ENCODE measurements at regions not wholly inside any gene's neighbourhood (a gene's known extent, or its start where the extent isn't known, plus 50 kb on each side); places are given as distances from the start of the nearest gene placed in this dataset.

DNA sequence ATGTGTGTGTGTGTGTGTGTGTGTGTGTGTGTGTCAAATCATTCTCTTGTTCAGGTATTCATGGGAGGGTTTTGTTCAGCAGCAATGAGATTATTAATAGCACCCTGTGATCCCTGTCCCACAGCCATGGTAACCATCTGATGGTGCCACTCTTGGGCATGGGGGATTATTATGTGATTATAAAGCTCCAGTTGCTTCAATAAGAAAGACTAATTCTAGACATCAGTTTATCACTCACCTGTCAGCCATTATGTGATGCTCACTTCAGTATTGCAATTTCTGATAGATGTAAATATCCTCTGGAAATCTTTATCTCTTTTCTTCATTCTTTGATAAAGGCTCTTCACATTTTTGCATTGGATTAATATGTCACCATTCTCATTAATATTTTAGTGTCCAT lies 145.9 kb upstream of the POU1F1 start:
- no peak for DNase-seq (ENCODE audit: low read depth in 2 of 2)

DNA sequence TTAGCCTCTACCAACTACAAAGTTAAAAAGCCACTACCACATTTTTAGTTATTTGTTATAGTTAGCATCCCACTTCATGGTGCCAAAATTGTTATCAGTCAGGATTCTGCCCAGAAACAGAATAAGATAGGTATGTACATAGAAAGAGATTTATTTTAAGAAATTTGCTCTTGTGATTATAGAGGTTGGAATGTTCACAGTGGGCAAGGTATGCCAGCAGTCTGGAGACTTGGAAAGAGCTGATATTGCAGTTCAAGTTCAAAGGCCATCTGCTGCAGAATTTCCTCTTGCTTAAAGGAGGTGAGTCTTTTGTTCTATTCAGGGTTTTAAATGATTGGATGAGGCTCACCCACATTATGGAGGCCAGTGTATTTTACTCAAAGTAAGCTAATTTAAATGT lies 143.8 kb upstream of the POU1F1 start:
- no peak for DNase-seq (ENCODE audit: low read depth in 2 of 2)

DNA sequence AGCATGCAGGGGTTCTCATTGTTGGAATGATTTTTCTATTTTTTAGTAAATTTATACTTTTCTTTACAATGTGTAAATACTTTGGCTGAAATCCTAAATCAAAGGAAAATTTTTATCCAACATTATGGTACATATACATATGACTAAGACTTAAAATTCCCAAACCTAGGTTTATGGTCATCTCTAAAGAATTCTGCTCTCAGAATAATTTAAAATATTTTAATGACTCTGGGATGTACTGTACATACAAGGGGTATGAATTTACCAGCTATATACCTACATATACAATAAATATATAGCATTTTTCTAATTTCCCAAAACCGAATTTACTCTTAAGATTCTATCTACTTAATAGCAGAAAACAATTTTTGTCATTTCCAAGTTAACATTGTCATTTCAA lies 137.9 kb upstream of the POU1F1 start:
- DNase-seq (ENCODE audit: low read depth in 2 of 2) = no peak

DNA sequence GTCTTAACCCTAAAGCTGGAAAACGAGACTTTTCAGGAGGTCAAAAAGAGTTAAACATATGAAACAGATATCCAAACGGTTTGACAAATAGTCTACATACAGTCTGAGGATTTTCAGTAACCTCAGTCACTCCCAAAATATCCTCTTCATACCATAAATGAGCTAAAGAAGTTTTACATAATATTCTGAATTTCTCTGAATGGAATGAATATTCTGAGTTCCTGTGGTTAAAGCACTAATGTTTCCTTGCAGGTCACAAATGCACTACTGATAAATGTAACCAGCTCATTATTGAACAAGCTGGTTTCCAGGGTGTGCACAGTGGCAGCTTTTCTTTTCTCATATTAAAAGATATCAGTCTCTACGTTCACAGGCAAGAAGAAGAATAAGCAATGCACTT lies 137.4 kb upstream of the POU1F1 start:
- no peak for DNase-seq (ENCODE audit: low read depth in 2 of 2)

DNA sequence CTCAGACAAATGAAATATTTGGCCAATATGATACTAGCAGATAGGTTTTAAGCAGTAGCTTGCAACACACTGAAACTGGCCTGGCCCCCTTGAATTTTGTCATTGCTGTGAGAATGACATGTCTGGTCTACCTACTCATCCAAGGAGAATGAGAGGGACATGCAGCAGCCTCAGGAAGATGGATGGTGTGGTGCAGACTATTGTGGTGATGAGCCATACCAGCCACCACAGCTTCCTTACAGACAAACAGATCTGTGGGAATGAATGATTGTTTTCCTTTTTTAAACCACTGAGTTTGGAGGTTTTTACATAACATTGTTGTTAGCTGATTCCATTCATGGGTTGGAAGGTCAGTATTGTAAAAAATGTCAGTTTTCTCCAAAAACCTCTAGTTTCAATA lies 133.7 kb upstream of the POU1F1 start:
- DNase-seq (ENCODE audit: low read depth in 2 of 2) = no peak

DNA sequence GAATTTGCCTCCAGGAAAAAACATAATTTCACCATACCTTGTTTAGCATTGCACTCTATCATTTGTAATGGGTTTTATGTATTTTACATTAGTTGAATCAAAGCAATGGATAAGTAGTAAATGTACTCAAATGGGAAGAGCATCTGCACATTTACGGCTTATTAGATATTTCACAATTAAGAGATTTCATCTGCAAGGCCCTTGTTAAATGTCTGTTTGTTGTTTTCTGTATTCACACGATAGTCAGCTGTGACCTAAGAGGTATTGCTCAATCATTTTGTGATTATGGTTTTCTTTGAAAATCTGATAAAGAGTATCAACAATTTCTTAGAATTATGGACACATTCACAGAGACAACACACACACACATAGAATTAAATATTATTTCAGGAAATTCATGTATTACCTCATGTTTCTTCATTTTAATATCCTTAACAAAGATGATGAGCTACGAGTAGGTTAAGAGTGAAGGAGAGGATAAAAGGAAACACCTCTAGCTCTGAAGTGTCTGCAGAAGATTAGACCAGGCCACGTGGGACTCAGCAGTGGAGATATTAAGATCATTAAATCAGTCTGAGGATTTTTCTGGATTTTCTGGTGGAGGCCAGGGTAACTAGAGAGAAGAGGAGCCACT lies 121.9 kb upstream of the POU1F1 start:
- DNase-seq (ENCODE audit: low read depth in 2 of 2) = no peak

DNA sequence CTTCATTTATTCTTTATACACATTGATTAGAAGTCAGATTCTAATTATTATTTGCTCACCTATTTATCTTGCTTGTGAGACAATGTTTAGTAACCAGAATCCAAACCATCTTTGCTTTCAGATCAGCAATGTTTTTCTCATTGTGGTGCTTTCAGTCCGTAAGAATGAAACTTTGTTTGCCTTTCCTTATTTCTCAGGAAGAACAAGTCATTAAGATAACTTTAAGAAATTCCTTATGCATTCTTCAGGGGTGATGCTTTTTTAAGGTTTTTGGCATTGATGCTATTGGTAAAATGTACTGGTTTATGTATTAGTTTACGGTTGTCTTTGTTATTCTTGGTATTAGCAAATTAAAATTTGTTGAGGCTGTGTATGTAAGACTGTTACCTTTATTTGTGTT lies 120.8 kb upstream of the POU1F1 start:
- no peak for DNase-seq (ENCODE audit: low read depth in 2 of 2)

DNA sequence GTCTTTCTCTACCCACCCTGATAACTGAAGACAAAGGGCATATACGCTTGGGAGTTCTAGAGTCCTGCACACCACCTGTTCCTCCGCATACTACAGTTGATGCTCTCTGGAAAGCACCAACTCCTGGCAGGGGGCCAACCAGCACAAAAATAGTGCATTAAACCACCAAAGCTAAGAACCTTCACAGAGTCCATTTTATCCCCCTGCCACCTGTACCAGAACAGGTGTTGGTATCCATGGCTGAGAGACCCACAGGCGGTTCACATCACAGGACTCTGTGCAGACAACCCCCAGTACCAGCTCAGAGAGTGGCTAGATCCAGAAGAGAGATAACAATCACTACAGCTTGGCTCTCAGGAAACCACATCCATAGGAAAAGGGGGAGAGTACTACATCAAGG lies 114.4 kb upstream of the POU1F1 start:
- no peak for DNase-seq (ENCODE audit: low read depth in 2 of 2)

DNA sequence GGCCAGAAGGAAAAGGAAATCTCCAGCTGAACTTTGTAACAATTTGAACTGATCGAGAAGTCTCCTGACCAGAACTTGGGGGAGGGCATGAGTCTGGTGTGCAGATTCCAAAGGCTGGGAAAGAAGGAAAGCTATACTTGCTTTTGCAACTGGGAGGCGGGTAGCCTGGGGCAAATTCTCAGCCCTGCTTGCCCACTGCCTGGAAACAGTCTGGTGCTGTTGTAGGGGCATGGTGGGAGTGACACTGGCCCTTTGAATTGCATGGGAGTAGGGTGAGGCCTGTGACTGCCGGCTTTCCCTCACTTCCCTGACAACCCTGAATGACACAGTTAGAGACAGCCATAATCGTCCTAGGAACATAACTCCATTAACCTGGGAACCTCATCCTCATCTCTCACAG lies 114.0 kb upstream of the POU1F1 start:
- DNase-seq (ENCODE audit: low read depth in 2 of 2) = no peak

DNA sequence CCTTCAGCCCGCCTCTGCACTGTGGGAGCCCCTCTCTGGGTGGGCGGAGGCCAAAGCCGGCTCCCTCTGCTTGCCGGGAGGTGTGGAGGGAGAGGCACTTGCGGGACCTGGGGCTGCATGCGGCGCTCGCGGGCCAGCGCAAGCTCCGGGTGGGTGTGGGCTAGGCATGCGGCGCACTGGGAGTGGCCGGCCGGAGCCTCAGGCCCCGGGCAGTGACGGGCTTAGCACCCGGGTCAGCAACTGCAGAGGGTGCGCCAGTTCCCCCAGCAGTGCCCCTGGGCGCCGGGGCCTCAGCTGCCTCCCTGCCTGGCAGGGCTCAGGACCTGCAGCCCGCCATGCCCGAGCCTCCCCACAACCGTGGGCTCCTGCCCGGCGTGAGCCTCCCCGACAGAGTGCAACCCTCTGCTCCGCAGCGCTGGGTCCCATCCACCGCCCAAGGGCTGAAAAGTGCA lies 98.9 kb upstream of the POU1F1 start:
- no peak for DNase-seq (ENCODE audit: low read depth in 2 of 2)

DNA sequence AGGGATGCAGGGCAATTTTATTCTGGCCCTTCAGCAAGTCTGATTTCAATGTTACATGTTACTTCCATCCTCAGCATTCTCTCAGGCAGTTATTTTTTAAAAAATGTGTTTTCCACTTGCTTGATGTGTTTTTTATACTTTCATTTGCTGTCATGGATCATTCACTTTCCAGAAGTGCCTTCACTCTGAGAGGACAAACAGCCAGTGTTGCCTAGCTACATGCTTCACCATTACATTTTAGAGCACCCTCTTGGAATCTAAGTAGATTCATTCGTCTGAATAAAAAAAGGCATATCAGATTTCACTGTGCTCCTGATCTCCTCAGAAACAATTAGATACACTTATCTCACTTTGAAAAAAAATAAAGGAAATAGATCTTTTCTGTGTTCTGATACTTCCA lies 93.6 kb upstream of the POU1F1 start:
- no peak for DNase-seq (ENCODE audit: low read depth in 2 of 2)

DNA sequence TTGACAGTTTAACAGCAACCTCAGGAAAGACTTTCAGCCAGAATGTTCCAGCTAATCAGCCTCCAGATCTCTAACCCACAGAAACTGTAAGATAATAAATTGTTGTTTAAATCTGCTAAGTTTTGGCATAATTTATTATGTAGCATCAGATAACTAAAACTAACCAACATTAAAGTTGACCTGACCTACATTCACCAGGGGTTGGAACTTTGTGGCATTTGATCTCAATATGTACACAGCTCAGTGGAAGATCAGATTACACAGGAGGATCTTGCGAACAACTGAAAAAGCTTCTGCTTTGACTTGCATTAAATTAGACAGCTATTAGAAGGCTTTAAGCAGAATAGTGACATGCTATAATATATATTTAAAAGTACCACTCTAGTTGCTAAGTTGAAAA lies 91.4 kb upstream of the POU1F1 start:
- DNase-seq (ENCODE audit: low read depth in 2 of 2) = no peak

DNA sequence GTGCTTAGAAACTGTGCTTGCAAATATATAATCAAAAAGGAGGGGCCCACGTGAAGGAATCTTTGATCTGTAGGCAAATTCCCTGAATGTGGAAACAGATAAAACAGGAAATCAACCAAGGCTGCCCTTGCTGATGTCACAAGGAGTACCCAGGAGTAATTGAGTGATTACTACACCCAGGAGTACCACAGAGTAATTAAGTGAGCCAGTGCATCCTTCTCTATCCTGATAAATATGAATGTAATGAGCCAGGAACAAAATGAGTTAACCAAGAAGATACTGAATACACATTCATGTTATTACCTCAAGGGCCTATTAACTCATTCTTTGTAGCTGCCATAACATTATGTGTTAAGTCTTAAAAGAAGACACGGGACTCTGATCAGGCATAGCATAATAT lies 87.3 kb upstream of the POU1F1 start:
- DNase-seq (ENCODE audit: low read depth in 2 of 2) = no peak

DNA sequence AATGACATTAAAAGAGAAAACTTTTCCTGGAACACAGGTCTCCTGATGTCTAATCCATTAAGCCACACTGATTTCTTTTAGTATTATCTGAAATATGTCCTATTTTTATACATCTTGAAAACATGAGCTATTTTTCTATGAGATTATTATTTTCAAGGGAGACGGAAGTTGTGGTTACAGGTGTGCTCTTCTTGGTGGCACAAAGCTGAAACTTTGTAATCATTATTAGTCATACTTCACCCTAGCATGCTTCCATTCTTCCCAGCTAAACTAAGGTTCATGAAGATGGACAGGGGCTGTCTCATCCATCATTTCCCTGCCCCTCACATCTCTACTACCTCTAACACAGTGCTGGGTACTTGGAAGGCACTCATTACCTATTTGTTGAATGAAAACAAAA lies 85.6 kb upstream of the POU1F1 start:
- DNase-seq (ENCODE audit: low read depth in 2 of 2) = no peak

DNA sequence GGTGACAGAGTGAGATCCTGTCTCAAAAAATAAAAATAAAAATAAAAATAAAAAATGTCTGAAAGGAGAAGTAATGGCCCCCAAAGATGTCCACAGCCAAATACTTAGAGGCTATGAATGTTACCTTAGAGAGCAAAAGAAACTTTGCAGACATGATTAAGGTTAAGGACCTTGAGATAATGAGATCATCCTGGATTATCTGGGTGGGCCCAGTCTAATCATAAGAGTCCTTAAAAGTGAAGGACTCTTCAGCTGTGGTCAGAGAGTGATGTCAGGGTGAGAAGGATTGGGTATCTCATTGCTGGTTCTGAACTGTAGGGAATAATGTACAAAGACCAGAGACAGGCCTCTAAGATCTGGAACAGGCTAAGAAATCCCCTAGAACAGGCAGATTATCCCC lies 84.9 kb upstream of the POU1F1 start:
- DNase-seq (ENCODE audit: low read depth in 2 of 2) = no peak

DNA sequence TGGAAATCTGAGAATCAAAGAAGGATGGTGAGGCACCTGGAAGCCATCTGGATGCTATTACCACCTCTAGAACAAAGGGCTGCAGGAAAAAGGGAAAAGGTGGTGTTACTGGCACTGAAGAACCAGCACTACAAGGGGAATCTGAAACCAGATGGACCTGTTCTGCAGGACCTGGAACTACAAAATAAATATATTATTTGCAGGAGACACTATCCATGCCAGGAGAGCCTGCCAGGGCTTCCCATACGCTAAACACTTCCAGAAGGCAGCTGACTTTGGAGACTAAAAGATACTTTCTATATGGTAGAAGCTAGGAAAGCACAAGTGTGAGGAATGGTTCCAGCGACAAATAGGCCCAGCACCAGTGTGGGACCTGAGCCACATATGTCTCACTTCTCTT lies 83.4 kb upstream of the POU1F1 start:
- no peak for DNase-seq (ENCODE audit: low read depth in 2 of 2)

DNA sequence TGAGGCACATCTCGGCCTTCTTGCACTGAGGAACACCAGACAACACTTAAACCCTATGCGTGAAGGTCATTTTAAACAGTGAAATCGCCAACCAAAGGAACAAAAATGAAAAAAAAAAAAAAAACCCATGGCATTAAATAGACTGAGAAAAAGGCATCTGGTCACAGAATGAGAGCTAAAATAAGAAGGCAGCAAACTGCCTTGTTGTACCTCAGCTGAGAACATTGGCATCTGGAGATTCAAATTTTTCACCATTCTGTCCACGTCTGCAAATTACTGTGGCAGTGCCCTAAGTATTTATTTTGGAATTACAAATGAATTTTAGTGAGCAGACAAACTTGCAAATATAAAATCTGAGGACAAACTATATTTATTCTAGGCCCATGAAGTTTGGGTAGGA lies 82.6 kb upstream of the POU1F1 start:
- no peak for DNase-seq (ENCODE audit: low read depth in 2 of 2)

DNA sequence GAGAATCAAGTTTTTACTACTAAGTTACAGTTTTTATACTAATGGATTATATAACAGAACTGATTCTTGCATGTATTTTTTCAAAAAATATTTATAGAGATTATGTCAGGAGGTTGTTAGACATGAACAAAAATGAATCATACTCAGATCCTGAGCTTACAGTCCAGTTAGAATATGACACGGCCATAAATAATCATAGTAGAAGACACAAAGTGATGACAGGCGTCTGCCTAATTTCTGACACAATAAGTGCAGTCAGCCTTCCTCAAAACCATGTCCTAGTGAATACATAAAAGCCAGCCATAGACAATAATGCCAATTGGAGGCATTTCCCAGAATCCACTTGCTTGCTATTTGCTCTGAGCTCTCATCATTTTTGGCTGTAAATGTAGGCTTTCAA lies 81.7 kb upstream of the POU1F1 start:
- DNase-seq (ENCODE audit: low read depth in 2 of 2) = no peak

DNA sequence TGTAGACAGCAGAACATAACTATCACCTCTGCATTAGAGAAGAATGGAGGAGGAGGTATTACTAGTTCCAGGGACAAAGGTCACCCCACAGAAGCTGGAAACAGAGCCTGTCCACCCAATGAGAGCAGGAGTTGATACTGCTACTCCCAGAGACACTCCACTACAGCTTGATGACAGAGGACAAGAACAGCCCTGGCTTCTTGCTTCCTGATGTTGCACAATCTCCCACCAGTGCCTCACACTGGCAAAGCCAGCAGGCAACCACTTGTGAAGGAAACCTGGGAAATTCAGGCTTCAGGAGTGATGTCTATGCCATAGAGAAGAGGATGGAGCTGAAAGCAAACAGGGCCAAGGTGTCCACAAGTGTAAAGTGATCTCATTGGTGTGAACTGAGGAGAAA lies 78.0 kb upstream of the POU1F1 start:
- DNase-seq (ENCODE audit: low read depth in 2 of 2) = no peak

DNA sequence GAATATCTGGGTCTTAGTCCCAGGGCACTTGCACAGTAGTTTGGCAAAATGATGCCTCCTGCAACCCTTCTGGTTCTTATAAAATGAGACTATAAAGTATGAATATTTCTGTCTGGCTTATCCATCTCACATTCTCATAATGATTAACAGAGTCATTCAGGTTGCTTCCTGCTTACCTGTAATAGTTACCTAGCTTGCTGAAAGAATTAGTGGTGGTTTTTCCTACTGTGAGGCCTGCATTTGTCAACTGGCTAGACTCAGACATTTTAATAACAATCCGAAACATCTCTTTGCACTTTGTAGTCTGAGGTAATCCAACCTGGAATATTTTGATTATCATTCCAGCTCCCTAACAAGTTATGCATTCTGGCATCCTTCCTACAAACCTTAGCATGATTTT lies 75.6 kb upstream of the POU1F1 start:
- DNase-seq (ENCODE audit: low read depth in 2 of 2) = no peak

DNA sequence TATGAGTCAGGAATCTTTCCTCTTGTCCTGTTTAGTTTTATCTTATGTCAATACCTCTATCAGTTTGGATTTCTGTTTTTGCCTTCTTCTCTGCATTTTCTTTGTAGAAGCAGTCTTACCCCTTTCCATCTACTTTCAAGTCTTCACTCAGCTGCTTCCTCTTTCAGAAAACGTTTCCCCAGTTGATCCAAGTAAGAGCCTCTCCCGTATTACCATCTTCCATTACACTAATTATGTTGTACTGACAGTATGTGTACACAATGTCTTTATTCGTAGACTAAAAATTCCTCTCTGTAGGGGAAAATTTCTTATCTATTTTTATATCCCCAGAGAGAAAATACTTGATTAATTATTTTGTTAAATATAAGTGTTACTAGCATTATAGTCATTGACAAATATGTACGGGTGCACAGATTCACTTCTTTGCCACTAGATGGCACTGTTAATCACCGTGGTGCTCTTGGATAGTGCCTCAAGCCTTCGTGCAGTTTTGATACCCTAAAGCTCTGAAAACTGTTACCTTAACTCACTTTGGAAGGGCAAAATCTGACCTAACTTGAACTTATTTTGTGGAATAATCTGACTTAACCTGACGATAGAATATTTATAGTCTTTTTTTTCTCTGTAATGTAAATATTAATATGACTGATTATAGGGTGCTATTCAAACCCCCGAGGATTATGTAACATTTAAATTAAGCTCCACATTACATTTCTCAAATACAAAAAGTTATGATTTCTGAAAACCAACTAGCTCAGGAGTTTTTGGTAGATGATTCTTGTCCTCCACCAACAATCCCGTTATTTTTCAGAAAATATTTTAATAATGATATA lies 74.2 kb upstream of the POU1F1 start:
- DNase-seq (ENCODE audit: low read depth in 2 of 2) = no peak

DNA sequence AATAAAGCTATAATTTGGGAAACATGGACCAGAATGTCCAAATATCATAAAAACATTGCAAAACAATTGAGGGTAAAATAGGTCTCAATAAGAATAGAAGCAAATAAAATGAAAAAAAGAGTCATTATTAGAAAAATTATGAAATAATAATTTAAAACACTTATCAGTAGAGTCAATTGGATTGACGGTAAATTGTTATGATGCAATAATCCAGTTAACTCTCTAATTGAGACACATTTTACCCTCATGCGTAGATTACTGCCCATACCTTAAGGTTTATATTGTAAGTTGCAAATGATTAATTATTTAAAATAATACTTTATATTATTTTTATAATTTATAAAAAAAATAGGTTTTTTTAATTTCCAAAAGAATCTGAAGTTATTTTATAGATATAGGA lies 73.4 kb upstream of the POU1F1 start:
- DNase-seq (ENCODE audit: low read depth in 2 of 2) = no peak

DNA sequence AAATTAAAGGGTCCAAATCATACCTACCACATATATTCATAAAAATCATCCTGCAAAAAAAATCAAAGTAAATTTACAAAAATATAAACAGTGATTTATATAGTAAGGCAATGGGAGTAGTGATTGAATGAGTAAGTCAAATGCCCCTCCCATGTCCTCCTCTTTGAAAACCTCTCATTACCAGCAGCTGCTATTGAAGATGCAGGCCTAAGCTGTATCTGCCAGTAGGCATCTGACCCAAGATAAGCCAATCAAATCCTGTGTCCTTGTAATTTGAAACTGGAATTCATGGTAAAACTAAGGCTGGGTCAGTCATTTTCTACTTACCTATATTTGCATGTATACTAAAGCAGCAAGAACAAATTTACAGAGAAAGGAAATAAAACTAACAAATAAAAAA lies 60.4 kb upstream of the POU1F1 start:
- DNase-seq (ENCODE audit: low read depth in 2 of 2) = no peak

DNA sequence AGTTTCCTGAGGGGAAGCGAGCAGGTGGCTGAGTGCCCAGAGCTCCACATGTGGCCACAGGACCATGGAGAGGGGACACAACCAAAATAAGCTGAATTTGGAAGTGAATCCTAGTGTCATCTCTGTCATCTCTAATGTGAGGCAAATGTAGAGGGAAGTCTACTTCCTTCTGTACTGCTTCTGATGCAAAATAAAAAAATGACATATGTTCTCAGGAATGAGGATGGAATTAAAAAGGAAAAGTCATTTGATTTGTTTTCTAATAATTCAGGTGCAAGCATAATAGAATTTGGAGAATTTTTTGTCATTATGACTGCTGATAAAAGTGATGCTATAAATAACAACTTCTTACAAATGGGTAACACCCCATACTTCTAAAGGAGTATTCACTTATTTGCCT lies 59.5 kb upstream of the POU1F1 start:
- DNase-seq (ENCODE audit: low read depth in 2 of 2) = no peak

Data from stimulated activated CD8-positive, alpha-beta memory T cell treated with anti-CD3 and anti-CD28 coated beads, Interleukin-7, amount 100 ng/mL, for 4 hours (primary cell).